ENCODE measurements at regions not wholly inside any gene's neighbourhood (a gene's known extent, or its start where the extent isn't known, plus 50 kb on each side); places are given as distances from the start of the nearest gene placed in this dataset.

DNA sequence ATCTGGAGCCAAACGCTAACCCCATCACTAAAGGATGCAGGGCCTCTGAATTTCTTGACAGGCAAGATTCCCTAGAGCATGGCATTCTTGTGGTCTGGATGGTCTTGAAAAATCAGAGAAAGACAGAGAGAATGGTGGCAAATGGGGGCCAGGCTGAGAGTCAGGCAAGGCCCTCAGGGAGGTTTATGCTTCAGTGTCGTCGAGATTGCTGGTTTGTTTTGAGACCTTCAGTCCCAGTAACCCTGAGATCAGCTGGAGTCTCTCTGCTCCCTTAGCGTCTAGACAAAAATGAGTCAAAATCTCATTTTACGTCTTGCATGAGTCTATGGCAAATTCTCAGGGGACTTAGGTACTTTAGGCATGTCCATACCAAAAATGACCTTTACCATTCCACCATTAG, 539.3 kb downstream of the SOX6 start:
- no peak for DNase-seq

DNA sequence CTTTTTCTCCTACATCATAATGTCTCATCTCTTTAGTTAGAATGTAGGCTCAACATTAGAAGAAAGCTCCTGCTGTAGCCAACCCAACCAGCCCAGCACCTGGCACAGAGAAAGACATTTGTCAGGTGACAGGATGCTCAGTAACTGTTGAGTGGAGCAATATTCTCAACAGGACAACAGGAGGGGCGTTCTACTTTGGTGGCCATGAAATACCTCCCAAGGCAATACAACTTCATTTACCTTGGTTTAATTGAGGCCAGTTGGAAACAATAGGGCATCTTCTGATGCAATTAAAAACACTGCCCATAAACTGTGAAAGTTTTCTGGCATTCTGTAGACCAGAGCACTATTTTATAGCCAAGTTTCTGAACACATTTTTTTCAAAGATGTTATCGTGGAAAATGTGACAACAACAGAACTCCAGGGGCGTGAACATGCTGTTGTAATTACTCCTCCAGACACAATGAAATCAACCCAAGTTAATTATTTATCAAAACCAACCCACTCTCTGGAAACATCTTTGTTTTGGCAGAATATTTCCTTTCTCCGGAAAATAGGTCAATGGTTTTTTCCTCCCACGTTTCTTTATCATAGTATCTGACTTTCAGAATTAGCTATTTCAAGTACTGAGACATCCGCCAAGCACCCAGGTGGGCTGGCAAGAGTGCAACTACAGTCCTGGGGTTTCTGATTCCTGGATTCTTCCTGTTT, 538.1 kb downstream of the SOX6 start:
- no peak for DNase-seq

DNA sequence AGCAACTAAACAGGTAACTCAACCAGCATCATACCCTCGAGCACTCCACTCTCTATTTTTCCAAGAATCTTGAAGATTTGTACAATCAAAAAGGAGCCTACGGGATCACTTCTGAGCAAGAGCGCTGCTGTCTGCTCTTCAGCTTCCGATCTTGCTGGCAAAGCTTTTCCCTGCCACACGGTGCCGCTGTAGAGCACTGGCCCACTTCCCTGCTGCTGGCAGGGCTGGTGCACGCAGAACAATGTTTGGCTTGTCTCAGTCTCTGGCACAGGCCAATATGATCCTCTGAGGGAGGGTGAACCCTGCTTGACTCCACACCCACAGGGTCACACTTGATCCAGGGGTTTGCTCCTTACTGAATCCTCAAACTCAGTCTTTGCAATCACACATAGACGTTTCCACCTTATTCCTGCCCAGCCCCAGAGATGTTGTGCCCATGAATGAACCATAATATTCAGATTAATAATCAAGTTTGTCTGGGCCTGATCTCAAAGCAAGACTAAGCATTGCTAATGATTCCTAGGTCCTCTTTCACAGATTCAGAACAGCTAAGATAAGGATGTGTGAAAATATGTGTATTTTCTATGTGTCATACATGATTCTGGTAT, 536.6 kb downstream of the SOX6 start:
- DNase-seq, result no peak

DNA sequence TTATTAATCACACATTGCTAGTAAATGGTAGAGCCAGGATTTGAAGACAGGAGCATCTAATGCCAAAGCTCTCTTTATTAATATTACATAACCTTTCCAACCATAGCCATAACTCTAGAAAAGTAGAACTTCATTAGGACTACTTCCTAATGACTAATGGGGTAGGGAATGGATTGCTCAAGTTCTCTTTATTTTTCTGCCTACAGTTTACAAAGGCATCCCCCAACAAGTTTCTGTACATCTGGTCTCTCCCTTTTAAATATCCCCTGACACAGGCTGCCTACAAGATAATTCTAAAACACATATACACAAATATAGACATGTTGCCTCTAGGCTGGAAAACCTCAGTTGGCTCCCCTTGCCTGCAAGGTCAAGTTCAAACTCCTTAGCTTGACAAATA, 534.9 kb downstream of the SOX6 start:
- no peak for DNase-seq

DNA sequence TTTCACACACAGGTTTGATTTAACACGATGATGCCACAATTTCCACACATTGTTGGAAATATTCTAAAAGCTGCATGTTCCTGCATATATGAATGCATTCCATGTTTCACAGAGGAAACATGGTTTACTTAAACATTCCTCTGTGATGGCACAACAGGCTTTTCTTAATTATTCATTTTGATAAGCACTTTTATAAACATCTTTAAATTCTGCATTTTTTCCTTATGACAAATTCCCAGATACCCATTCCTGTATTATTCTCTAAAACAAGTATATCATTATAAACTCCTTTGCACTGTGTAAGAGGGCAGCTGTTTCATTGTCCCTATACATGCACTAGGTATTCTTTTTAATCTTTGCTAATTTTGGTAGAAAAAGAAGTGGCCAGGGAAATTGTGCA, 532.3 kb downstream of the SOX6 start:
- no peak for DNase-seq

GRCh38 chr11:15825976-15826650, 530.2 kb downstream of the SOX6 start:
- no peak for DNase-seq

- no peak for DNase-seq
These were observed 529.5 kb downstream of the SOX6 start for GRCh38 chr11:15826826-15827225.

GRCh38 chr11:15828215-15828853, 528.0 kb downstream of the SOX6 start:
- DNase-seq, result no peak

- no peak for DNase-seq
These were observed 527.0 kb downstream of the SOX6 start for GRCh38 chr11:15829312-15829711.

GRCh38 chr11:15830741-15831428, 525.5 kb downstream of the SOX6 start:
- DNase-seq, result no peak

DNA sequence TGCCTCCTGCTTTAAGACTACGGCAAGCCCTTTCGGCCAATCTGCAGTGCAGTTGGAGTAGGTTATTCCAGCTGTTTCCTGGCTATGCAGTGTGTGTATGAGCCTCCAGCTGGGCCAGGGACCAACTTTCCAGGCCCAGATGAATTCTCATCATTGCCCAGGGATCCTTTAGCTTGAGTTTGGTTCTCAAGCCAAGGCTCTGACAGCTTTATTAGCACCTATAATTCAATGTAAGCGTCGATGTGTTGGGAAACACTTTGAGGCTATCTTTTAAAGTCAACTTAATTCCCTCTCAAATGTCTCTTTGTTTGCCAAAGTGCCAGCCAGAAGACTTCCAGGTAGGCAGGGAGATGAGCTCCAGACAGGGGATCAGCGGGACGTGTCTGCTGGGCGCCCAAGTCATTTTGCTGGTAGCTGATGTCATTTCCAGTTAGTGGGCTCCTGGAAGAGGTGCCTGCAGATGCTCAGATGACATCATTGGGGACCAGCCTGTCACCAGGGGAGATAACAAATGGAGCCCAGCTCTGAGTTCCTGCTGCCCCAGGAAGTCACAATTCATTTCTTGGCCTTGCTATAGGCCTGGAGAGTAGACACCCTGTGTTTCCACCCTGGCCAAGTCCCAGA, 520.4 kb downstream of the SOX6 start:
- DNase-seq, result no peak

- no peak for DNase-seq
These were observed 519.6 kb downstream of the SOX6 start for GRCh38 chr11:15836795-15837194.

- DNase-seq, result no peak
These were observed 518.4 kb downstream of the SOX6 start for GRCh38 chr11:15837901-15838489.

DNA sequence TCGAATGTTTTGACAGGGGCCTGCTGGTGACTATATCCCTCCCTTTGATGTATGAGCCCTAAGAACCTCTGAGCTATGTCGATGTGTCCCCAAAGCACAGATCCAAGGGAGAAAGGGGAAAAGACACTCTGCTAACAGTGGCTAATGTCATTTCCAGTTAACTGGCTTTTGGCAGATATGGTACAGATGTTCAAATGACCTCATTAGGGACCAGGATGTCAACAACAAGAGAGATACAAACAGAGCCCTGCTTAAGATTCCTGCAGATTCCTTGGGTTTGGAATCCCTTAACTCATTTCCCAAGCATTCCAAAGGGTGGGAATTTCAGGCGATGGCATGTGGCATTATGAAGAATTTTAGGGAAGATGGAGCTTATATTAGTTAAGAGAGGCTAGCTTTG, 517.3 kb downstream of the SOX6 start:
- DNase-seq, result no peak

GRCh38 chr11:15840966-15841365, 515.4 kb downstream of the SOX6 start:
- no peak for DNase-seq

GRCh38 chr11:15841931-15842740, 514.2 kb downstream of the SOX6 start:
- DNase-seq, result no peak

DNA sequence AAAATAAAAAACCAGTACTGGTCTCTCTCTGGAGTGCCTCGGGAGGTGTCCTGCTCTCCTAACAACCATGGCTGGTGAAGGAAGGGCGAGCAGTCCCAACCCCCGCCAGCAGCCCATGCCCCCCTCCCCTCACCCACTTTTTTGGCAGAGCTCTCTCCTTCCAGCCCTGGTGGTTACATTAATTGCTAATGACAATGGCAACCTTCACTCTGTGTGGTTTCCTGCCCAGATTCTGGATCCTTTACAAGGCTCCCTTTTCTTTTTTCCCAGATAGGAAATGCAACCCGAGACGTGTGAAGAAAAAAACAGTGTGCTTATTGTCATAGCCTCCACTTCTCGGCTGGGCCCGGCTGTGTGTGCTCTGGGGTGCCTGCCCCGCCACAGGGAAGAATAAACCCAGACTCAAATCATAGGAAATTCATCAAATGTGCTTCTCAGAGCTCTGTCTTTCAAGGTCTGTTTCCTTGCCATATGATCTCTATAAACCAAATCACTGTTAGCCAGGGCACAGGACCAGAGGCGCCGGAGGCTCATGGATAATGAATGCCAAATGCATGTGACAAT, 513.0 kb downstream of the SOX6 start:
- no peak for DNase-seq

DNA sequence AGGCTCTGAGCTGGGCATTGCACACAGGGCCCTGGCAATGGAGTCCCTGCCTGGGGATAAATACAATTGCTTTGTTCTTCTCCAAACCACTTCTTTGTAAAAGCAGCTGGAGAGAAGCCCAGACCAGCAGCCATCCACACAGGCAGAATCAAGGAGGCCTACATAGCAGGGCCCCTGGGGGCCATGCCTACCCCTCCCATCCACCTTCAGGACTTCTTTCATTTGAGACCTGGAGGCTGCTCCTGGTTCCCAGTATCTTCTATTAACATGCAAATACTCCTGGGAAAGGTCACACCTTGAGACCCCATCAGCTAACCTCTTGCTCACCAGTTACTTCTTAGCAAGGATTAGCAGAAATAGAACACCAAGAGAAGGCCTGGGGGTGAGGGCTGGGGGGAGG, 511.1 kb downstream of the SOX6 start:
- DNase-seq, result no peak

DNA sequence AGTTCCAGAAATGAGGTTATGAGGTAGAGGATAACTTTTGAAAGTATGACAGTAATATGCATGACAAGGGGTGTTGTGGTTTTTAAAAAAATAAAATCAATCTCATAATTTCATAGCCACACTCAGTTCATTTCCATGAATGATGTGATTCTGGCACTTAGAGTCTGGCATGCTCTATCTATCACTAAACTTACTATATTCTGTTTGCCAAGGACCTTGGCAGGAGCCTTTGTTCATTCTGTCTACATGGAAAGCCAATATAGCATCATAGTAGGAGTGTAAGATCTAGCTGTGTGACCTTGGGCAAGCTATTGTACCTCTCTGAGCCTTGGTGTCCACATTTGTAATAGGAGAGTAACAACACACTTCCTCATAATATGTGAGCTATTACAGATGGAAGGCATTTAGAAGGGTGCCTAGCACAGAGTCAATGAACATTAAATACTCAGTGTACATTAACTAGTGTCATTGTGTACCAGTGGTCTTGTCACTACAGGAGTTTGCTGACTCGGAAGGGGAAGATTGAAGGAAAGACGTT, 507.6 kb downstream of the SOX6 start:
- no peak for DNase-seq

DNA sequence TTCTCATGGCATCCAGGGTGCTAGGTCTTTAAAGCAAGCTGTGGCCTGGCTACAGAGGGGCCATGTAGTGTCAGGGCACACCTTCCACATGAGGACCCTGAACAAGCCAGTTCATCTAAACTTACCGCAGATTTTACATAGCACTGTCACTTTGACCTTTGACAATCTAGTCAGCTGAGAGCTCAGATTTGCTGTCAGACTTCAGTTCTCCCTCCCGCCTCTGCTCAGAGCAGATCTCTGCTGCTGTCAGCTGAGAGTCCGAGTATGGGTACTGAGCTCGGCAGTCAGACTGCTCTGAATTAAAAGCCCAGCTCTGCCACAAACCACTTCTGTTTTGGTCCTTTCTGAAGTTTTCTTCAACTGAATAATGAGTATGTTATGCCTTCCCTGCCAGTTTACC, 507.1 kb downstream of the SOX6 start:
- DNase-seq, result no peak
